Neural progenitor cell (in vitro differentiated cells): ENCODE measurements at regions not wholly inside any gene's neighbourhood (a gene's known extent, or its start where the extent isn't known, plus 50 kb on each side); places are given as distances from the start of the nearest gene placed in this dataset.

Source experiments
- DNase-seq: peaks from one replicate; pipeline ENCODE4 v3.0.0-alpha.2; 2016; ENCODE audit warnings: low spot score
- H2AFZ ChIP-seq: fragments of 200-600 bp; sonication (generic); replicated peaks from 2 replicates; pipeline ENCODE4 v1.6.1; 2016; ENCODE audit warnings: antibody characterized with exemption
- H3F3A ChIP-seq: fragments of 200-600 bp; sonication (generic); 2 replicates; pipeline ENCODE4 v1.6.1; 2016; ENCODE audit warnings: antibody characterized with exemption, low read depth
- H3K27ac ChIP-seq: fragments of 200-600 bp; sonication (generic); 2 replicates; pipeline ENCODE4 v1.5.1; 2016; ENCODE audit warnings: mild to moderate bottlenecking
- H3K27me3 ChIP-seq: fragments of 200-600 bp; sonication (generic); 2 replicates; pipeline ENCODE4 v1.6.1; 2016; ENCODE audit warnings: mild to moderate bottlenecking, moderate library complexity
- H3K36me3 ChIP-seq: fragments of 200-600 bp; sonication (generic); 2 replicates; pipeline ENCODE4 v1.5.1; 2016
- H3K4me1 ChIP-seq: fragments of 200-600 bp; sonication (generic); 2 replicates; pipeline ENCODE4 v1.6.1; 2016; ENCODE audit warnings: mixed run types
- H3K4me2 ChIP-seq: fragments of 200-600 bp; sonication (generic); 2 replicates; pipeline ENCODE4 v1.6.1; 2016
- H3K4me3 ChIP-seq: fragments of 200-600 bp; sonication (generic); 2 replicates; pipeline ENCODE4 v1.5.1; 2016
- H3K79me2 ChIP-seq: fragments of 200-600 bp; sonication (generic); 2 replicates; pipeline ENCODE4 v1.6.1; 2016; ENCODE audit warnings: low read depth
- H3K9ac ChIP-seq: fragments of 200-600 bp; sonication (generic); 2 replicates; pipeline ENCODE4 v1.6.1; 2016
- H3K9me3 ChIP-seq: fragments of 200-600 bp; sonication (generic); 2 replicates; pipeline ENCODE4 v1.5.1; 2016; ENCODE audit warnings: low read depth
- H4K20me1 ChIP-seq: fragments of 200-600 bp; sonication (generic); 2 replicates; pipeline ENCODE4 v1.6.1; 2016; ENCODE audit warnings: low read depth
- H3K27ac Mint-ChIP-seq: 3 replicates; pipeline ENCODE4 v1.8.0; 2021; ENCODE audit warnings: mixed read lengths
- H3K27me3 Mint-ChIP-seq: 2 replicates; pipeline ENCODE4 v1.8.0; 2022; ENCODE audit warnings: low read depth, mild to moderate bottlenecking, inconsistent platforms, moderate library complexity, mixed read lengths; ENCODE audit not compliant: insufficient read depth
- H3K36me3 Mint-ChIP-seq: 3 replicates; pipeline ENCODE4 v1.8.0; 2021; ENCODE audit warnings: mixed read lengths
- H3K4me1 Mint-ChIP-seq: 3 replicates; pipeline ENCODE4 v1.8.0; 2021; ENCODE audit warnings: mixed read lengths
- H3K4me3 Mint-ChIP-seq: 3 replicates; pipeline ENCODE4 v1.8.0; 2021; ENCODE audit warnings: mild to moderate bottlenecking, moderate library complexity, mixed read lengths
- H3K9me3 Mint-ChIP-seq: 3 replicates; pipeline ENCODE4 v1.8.0; 2020; ENCODE audit warnings: mixed read lengths
- CTCF ChIP-seq: fragments of 200-600 bp; sonication (generic); IDR thresholded peaks from 2 replicates; pipeline ENCODE4 v1.5.1; 2017; ENCODE audit warnings: antibody characterized with exemption, mild to moderate bottlenecking
- EZH2 ChIP-seq: fragments of 200-600 bp; sonication (generic); IDR thresholded peaks from 2 replicates; pipeline ENCODE4 v1.6.1; 2017; ENCODE audit warnings: antibody characterized with exemption, mild to moderate bottlenecking, moderate library complexity
- EZH2phosphoT487 ChIP-seq: fragments of 200-600 bp; sonication (generic); IDR thresholded peaks from 2 replicates; pipeline ENCODE4 v1.6.1; 2017; ENCODE audit warnings: antibody characterized with exemption

GRCh38 chr7:145168879-145169278 lies 333.0 kb upstream of the TPK1 start:
- H3K27ac Mint-ChIP-seq = no peak overlapping the region
- Histone ChIP-seq H2AFZ (no peak overlapping the region), H3K4me2 (no peak overlapping the region), H3K4me1 (no peaks in the 10 kb centered on the region), H3K27ac (no peak overlapping the region), H3K4me3 (no peak overlapping the region), H3K27me3 (no peaks in the 10 kb centered on the region), H3K79me2 (no peaks in the 10 kb centered on the region), H4K20me1 (no peaks in the 10 kb centered on the region), H3K9me3 (no peaks in the 10 kb centered on the region), H3K36me3 (no peaks in the 10 kb centered on the region), H3K9ac (no peak overlapping the region), H3F3A (no peaks in the 10 kb centered on the region)
- TF ChIP-seq EZH2 (no peak), EZH2phosphoT487 (no peak), CTCF (no peak)
- H3K36me3 Mint-ChIP-seq = no peaks in the 10 kb centered on the region
- H3K9me3 Mint-ChIP-seq = no peaks in the 10 kb centered on the region
- no peak overlapping the region for H3K4me3 Mint-ChIP-seq
- DNase-seq = no peak
- no peaks in the 10 kb centered on the region for H3K4me1 Mint-ChIP-seq
- H3K27me3 Mint-ChIP-seq = no peaks in the 10 kb centered on the region

- Histone ChIP-seq H3K9me3 (no peaks in the 10 kb centered on the region), H4K20me1 (no peaks in the 10 kb centered on the region), H3K4me3 (no peak overlapping the region), H3K9ac (no peak overlapping the region), H3K36me3 (no peaks in the 10 kb centered on the region), H3K79me2 (no peaks in the 10 kb centered on the region), H3K4me1 (no peaks in the 10 kb centered on the region), H3K4me2 (no peak overlapping the region), H3K27me3 (no peaks in the 10 kb centered on the region), H2AFZ (no peak overlapping the region), H3K27ac (no peak overlapping the region), H3F3A (no peaks in the 10 kb centered on the region)
- Mint-ChIP-seq H3K27ac (no peak overlapping the region), H3K9me3 (no peaks in the 10 kb centered on the region), H3K36me3 (no peaks in the 10 kb centered on the region), H3K27me3 (no peaks in the 10 kb centered on the region), H3K4me1 (no peaks in the 10 kb centered on the region), H3K4me3 (no peak overlapping the region)
- DNase-seq = no peak
- TF ChIP-seq EZH2phosphoT487 (no peak), CTCF (no peak)
Measured at GRCh38 chr7:145168427-145168826, 332.6 kb upstream of the TPK1 start.

- H3K4me1 Mint-ChIP-seq = peaks cover 21% of the 10 kb centered on the region
- no peak overlapping the region for H3K4me3 ChIP-seq
- no peaks in the 10 kb centered on the region for H3K36me3 Mint-ChIP-seq
- H3K4me2 ChIP-seq = no peak overlapping the region
- no peaks in the 10 kb centered on the region for H3K9me3 Mint-ChIP-seq
- H3K4me1 ChIP-seq = no peaks in the 10 kb centered on the region
- no peaks in the 10 kb centered on the region for H4K20me1 ChIP-seq
- H3K36me3 ChIP-seq = no peaks in the 10 kb centered on the region
- H3K79me2 ChIP-seq = no peaks in the 10 kb centered on the region
- no peaks in the 10 kb centered on the region for H3K9me3 ChIP-seq
- peaks cover 2% of the 10 kb centered on the region for H3K27me3 Mint-ChIP-seq
- DNase-seq = no peak
- H2AFZ ChIP-seq = no peak overlapping the region
- no peaks in the 10 kb centered on the region for H3F3A ChIP-seq
- no peak overlapping the region for H3K27ac ChIP-seq
- TF ChIP-seq EZH2phosphoT487 (no peak), EZH2 (no peak), CTCF (no peak)
- H3K27me3 ChIP-seq = no peaks in the 10 kb centered on the region
- H3K27ac Mint-ChIP-seq = no peak overlapping the region
- no peak overlapping the region for H3K4me3 Mint-ChIP-seq
- no peak overlapping the region for H3K9ac ChIP-seq
Measured at GRCh38 chr7:145156834-145157233, 321.0 kb upstream of the TPK1 start.

GRCh38 chr7:145152589-145152988 lies 316.7 kb upstream of the TPK1 start:
- H3K27me3 ChIP-seq = no peaks in the 10 kb centered on the region
- H3K36me3 ChIP-seq = no peaks in the 10 kb centered on the region
- no peak overlapping the region for H3K9ac ChIP-seq
- H3K79me2 ChIP-seq = no peaks in the 10 kb centered on the region
- H3K4me3 ChIP-seq = no peak overlapping the region
- TF ChIP-seq EZH2 (no peak), EZH2phosphoT487 (no peak), CTCF (peak; percentile 29)
- no peak overlapping the region for H2AFZ ChIP-seq
- no peaks in the 10 kb centered on the region for H3F3A ChIP-seq
- Mint-ChIP-seq H3K4me1 (peaks cover 3% of the 10 kb centered on the region), H3K27ac (no peak overlapping the region), H3K4me3 (no peak overlapping the region), H3K27me3 (no peaks in the 10 kb centered on the region), H3K36me3 (no peaks in the 10 kb centered on the region), H3K9me3 (no peaks in the 10 kb centered on the region)
- no peak overlapping the region for H3K4me2 ChIP-seq
- peak; percentile 25 for DNase-seq
- no peaks in the 10 kb centered on the region for H4K20me1 ChIP-seq
- H3K27ac ChIP-seq = no peak overlapping the region
- no peaks in the 10 kb centered on the region for H3K4me1 ChIP-seq
- H3K9me3 ChIP-seq = no peaks in the 10 kb centered on the region
